OCI-LY7 (cell line): ENCODE measurements at regions not wholly inside any gene's neighbourhood (a gene's known extent, or its start where the extent isn't known, plus 50 kb on each side); places are given as distances from the start of the nearest gene placed in this dataset.

Experiments used
- EZH2phosphoT487 ChIP-seq: fragments of 200-600 bp; sonication (generic); IDR thresholded peaks from 2 replicates; pipeline ENCODE4 v1.6.1; 2018; ENCODE audit warnings: low read depth, borderline replicate concordance, mild to moderate bottlenecking, mixed run types, antibody characterized with exemption, low read length, moderate library complexity, mixed read lengths
- TF ChIP-seq, protein P1 (sequence below): fragments of 200-600 bp; sonication (generic); conservative IDR thresholded peaks from 2 replicates; pipeline ENCODE4 v1.5.1; 2014; ENCODE audit warnings: mild to moderate bottlenecking, antibody characterized with exemption, low read length, moderate library complexity, mixed read lengths

GRCh38 chr12:90520002-90520734, 434.8 kb downstream of the CCER1 start:
- TF ChIP-seq, protein P1, sequence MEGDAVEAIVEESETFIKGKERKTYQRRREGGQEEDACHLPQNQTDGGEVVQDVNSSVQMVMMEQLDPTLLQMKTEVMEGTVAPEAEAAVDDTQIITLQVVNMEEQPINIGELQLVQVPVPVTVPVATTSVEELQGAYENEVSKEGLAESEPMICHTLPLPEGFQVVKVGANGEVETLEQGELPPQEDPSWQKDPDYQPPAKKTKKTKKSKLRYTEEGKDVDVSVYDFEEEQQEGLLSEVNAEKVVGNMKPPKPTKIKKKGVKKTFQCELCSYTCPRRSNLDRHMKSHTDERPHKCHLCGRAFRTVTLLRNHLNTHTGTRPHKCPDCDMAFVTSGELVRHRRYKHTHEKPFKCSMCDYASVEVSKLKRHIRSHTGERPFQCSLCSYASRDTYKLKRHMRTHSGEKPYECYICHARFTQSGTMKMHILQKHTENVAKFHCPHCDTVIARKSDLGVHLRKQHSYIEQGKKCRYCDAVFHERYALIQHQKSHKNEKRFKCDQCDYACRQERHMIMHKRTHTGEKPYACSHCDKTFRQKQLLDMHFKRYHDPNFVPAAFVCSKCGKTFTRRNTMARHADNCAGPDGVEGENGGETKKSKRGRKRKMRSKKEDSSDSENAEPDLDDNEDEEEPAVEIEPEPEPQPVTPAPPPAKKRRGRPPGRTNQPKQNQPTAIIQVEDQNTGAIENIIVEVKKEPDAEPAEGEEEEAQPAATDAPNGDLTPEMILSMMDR: no peak
- no peak for TF ChIP-seq EZH2phosphoT487
